GM10248 (cell line): ENCODE measurements at regions not wholly inside any gene's neighbourhood (a gene's known extent, or its start where the extent isn't known, plus 50 kb on each side); places are given as distances from the start of the nearest gene placed in this dataset.

Experiments used
- CTCF ChIA-PET: fragments of 300-600 bp; sonication (Branson Sonifier 250); formaldehyde crosslinking; extraction: SDS; loops from one replicate; lab custom pipeline; 2021; ENCODE audit warnings: antibody characterized with exemption; lab: Yijun Ruan, JAX
- POLR2A ChIA-PET: fragments of 350-650 bp; sonication (Branson Sonifier 250); formaldehyde crosslinking; extraction: SDS; loops from one replicate; lab custom pipeline; 2020; ENCODE audit warnings: antibody characterized with exemption; lab: Yijun Ruan, JAX
- DNase-seq: peaks from one replicate; pipeline ENCODE4 v3.0.0; 2012; ENCODE audit errors: extremely low spot score
- TF ChIP-seq, protein P1 (sequence below): IDR thresholded peaks from 2 replicates; pipeline ENCODE4 v1.5.1; 2012; ENCODE audit warnings: mild to moderate bottlenecking, low read depth; ENCODE audit errors: extremely low read depth, missing control alignments, control extremely low read depth

GRCh38 chr6:114577109-114577508 is 234.3 kb upstream of the HS3ST5 start:
- TF ChIP-seq, protein P1, sequence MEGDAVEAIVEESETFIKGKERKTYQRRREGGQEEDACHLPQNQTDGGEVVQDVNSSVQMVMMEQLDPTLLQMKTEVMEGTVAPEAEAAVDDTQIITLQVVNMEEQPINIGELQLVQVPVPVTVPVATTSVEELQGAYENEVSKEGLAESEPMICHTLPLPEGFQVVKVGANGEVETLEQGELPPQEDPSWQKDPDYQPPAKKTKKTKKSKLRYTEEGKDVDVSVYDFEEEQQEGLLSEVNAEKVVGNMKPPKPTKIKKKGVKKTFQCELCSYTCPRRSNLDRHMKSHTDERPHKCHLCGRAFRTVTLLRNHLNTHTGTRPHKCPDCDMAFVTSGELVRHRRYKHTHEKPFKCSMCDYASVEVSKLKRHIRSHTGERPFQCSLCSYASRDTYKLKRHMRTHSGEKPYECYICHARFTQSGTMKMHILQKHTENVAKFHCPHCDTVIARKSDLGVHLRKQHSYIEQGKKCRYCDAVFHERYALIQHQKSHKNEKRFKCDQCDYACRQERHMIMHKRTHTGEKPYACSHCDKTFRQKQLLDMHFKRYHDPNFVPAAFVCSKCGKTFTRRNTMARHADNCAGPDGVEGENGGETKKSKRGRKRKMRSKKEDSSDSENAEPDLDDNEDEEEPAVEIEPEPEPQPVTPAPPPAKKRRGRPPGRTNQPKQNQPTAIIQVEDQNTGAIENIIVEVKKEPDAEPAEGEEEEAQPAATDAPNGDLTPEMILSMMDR: no peak
- POLR2A ChIA-PET: no interaction called here
- CTCF ChIA-PET: interaction anchor here (1.6 kb wide), 1 partner anchor 11 kb away, joined by 5 read pairs; no protein-coding TSS in a partner anchor
- no peak for DNase-seq

- TF ChIP-seq, protein P1: no peak
- no peak for DNase-seq
- ChIA-PET POLR2A (no interaction called here), CTCF (interaction anchor here (1.6 kb wide), 1 partner anchor 12 kb away, joined by 5 read pairs; no protein-coding TSS in a partner anchor)
Measured at GRCh38 chr6:114576330-114576729, 233.5 kb upstream of the HS3ST5 start.

DNA sequence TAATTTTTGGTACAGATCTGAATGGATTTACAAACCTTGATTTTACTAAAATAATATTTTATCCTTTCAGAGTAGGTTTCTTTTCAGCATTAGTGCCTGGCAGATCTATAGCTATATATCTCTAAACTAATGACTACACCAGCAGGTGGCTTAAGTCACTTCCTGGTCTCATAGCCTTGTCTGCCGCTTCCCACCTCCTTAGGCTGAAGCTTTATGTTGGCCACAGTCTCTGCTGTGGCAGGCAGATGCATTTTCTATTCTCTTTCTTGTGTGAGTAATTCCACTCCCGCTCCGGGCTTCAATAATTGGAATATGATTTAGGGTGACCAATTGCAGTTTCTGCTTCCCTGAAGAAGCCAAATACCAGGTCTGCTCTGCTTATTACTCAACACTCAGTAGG is 226.8 kb upstream of the HS3ST5 start:
- POLR2A ChIA-PET: no interaction called here
- TF ChIP-seq, protein P1: no peak
- no peak for DNase-seq
- CTCF ChIA-PET: no interaction called here

DNA sequence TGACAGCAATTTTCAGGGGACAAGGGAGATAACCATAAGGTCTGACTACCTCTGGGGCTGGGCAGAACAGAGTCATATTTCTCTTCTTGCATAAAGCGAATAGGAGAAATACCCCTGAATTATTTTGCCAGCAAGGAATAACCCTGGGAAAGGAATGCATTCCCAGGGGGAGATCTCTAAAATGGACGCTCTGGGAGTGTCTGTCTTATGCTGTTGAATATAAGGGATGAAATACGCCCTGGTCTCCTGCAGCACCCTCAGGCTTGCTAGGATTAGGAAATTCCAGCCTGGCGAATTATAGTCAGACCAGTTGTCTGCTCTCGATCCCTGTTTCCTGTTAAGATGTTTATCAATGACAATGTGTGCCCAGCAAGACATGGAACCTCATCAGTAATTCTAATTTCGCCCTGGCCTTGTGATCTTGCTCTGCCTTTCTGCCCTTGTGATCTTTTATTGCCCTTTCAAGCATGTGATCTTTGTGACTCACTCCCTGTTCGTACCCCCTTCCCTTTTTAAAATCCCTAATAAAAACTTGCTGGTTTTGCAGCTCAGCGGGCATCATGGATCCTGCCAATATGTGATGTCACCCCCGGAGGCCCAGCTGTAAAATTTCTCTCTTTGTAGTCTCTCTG is 221.6 kb upstream of the HS3ST5 start:
- ChIA-PET CTCF (no interaction called here), POLR2A (no interaction called here)
- no peak for DNase-seq
- TF ChIP-seq, protein P1: no peak

GRCh38 chr6:114559419-114559818 is 216.6 kb upstream of the HS3ST5 start:
- ChIA-PET CTCF (no interaction called here), POLR2A (no interaction called here)
- TF ChIP-seq, protein P1: no peak
- no peak for DNase-seq

- POLR2A ChIA-PET: no interaction called here
- CTCF ChIA-PET: no interaction called here
- DNase-seq: no peak
- TF ChIP-seq, protein P1: no peak
Measured at GRCh38 chr6:114558153-114558552, 215.3 kb upstream of the HS3ST5 start.
